A673 (cell line): ENCODE measurements at regions not wholly inside any gene's neighbourhood (a gene's known extent, or its start where the extent isn't known, plus 50 kb on each side); places are given as distances from the start of the nearest gene placed in this dataset.

ENCODE experiments used
- BruUV-seq: library from RNA; stranded (reverse); fragments of 400-500 nt; replicated peaks from 2 replicates; lab custom pipeline; 2021; lab: Mats Ljungman, UMichigan
- CTCF ChIA-PET: fragments of 300-600 bp; sonication (Branson Sonifier 250); formaldehyde crosslinking; loops from one replicate; lab custom pipeline; 2022; ENCODE audit warnings: antibody characterized with exemption; lab: Charles Lee
- POLR2A ChIA-PET: fragments of 300-600 bp; sonication (Branson Sonifier 250); formaldehyde crosslinking; loops from one replicate; lab custom pipeline; 2022; ENCODE audit warnings: antibody characterized with exemption; ENCODE audit not compliant: low non-redundant PET; lab: Charles Lee
- DNase-seq: peaks from one replicate; pipeline ENCODE4 v3.0.0-alpha.2; 2015; ENCODE audit warnings: low spot score
- H3K27ac ChIP-seq: fragments of 200-600 bp; sonication (generic); 2 replicates; pipeline ENCODE4 v1.5.1; 2016; ENCODE audit warnings: mixed run types, low read depth, mild to moderate bottlenecking, mixed read lengths, antibody characterized with exemption, low read length; ENCODE audit not compliant: poor library complexity, severe bottlenecking
- H3K27me3 ChIP-seq: fragments of 200-600 bp; sonication (generic); replicated peaks from 2 replicates; pipeline ENCODE4 v1.6.1; 2017; ENCODE audit warnings: mixed run types, low read depth, mild to moderate bottlenecking, mixed read lengths, antibody characterized with exemption, low read length; ENCODE audit not compliant: insufficient read depth, poor library complexity
- H3K36me3 ChIP-seq: fragments of 200-600 bp; sonication (generic); 2 replicates; pipeline ENCODE4 v1.6.1; 2016; ENCODE audit warnings: mixed run types, mild to moderate bottlenecking, mixed read lengths, antibody characterized with exemption, low read length; ENCODE audit not compliant: insufficient read depth, poor library complexity, severe bottlenecking
- H3K4me1 ChIP-seq: fragments of 200-600 bp; sonication (generic); 2 replicates; pipeline ENCODE4 v1.6.1; 2017; ENCODE audit warnings: mixed run types, mild to moderate bottlenecking, mixed read lengths, antibody characterized with exemption, low read length; ENCODE audit not compliant: insufficient read depth, poor library complexity, severe bottlenecking
- H3K4me3 ChIP-seq: fragments of 200-600 bp; sonication (generic); 2 replicates; pipeline ENCODE4 v1.5.1; 2016; ENCODE audit warnings: low read depth, mixed run types, mild to moderate bottlenecking, mixed read lengths, low read length; ENCODE audit not compliant: poor library complexity, severe bottlenecking
- H3K9me3 ChIP-seq: fragments of 200-600 bp; sonication (generic); 2 replicates; pipeline ENCODE4 v1.6.1; 2016; ENCODE audit warnings: mixed run types, low read depth, mild to moderate bottlenecking, mixed read lengths, antibody characterized with exemption, low read length; ENCODE audit not compliant: poor library complexity, severe bottlenecking
- CTCF ChIP-seq: fragments of 300-800, 200-600 bp; sonication (generic); conservative IDR thresholded peaks from 2 replicates; pipeline ENCODE4 v1.5.1; 2017; ENCODE audit warnings: low read depth, mild to moderate bottlenecking, antibody characterized with exemption, low read length, moderate library complexity, mixed read lengths
- EZH2 ChIP-seq: fragments of 200-600 bp; sonication (generic); IDR thresholded peaks from 2 replicates; pipeline ENCODE4 v1.6.1; 2017; ENCODE audit warnings: borderline replicate concordance, low read depth, mild to moderate bottlenecking, mixed read lengths, antibody characterized with exemption, low read length; ENCODE audit not compliant: poor library complexity, severe bottlenecking
- intact Hi-C: fragments of 100-400 bp; cut with micrococcal nuclease; formaldehyde crosslinking; loops from one replicate; pipeline ENCODE4 v1.10.0; 2022; ENCODE audit not compliant: unreplicated experiment

GRCh38 chr6:134723081-134723871 lies 226.6 kb downstream of the ALDH8A1 start:
- TF ChIP-seq CTCF, result no peak
- TF ChIP-seq EZH2, result no peak
- intact Hi-C loops, result no loop called here
- BruUV-seq, result no TSS peak
- CTCF ChIA-PET, result no interaction called here
- Histone ChIP-seq H3K27me3 (no peaks in the 10 kb centered on the region), H3K4me3 (no peak overlapping the region), H3K9me3 (no peaks in the 10 kb centered on the region), H3K4me1 (peaks cover 55% of the 10 kb centered on the region), H3K27ac (peak overlapping the region; percentile 58), H3K36me3 (no peaks in the 10 kb centered on the region)
- POLR2A ChIA-PET, result no interaction called here
- DNase-seq, result peak; percentile 38

- Histone ChIP-seq H3K4me3 (no peak overlapping the region), H3K9me3 (no peaks in the 10 kb centered on the region), H3K27me3 (no peaks in the 10 kb centered on the region), H3K4me1 (peaks cover 58% of the 10 kb centered on the region), H3K27ac (peak overlapping the region; percentile 58), H3K36me3 (no peaks in the 10 kb centered on the region)
- no TSS peak for BruUV-seq
- ChIA-PET CTCF (no interaction called here), POLR2A (no interaction called here)
- intact Hi-C loops, result no loop called here
- TF ChIP-seq EZH2 (no peak), CTCF (no peak)
- DNase-seq, result peak; percentile 41
Observed at GRCh38 chr6:134722200-134722870, 227.6 kb downstream of the ALDH8A1 start.

GRCh38 chr6:134721060-134721405 lies 228.9 kb downstream of the ALDH8A1 start:
- H3K36me3 ChIP-seq, result no peaks in the 10 kb centered on the region
- H3K4me3 ChIP-seq, result no peak overlapping the region
- peaks cover 58% of the 10 kb centered on the region for H3K4me1 ChIP-seq
- H3K27me3 ChIP-seq, result no peaks in the 10 kb centered on the region
- BruUV-seq, result no TSS peak
- POLR2A ChIA-PET, result no interaction called here
- intact Hi-C loops, result no loop called here
- no peaks in the 10 kb centered on the region for H3K9me3 ChIP-seq
- TF ChIP-seq EZH2 (no peak), CTCF (no peak)
- DNase-seq, result no peak
- peak overlapping the region; percentile 87 for H3K27ac ChIP-seq
- CTCF ChIA-PET, result no interaction called here
